ENCODE measurements at regions not wholly inside any gene's neighbourhood (a gene's known extent, or its start where the extent isn't known, plus 50 kb on each side); places are given as distances from the start of the nearest gene placed in this dataset.
"Not testable (repeated sequence)": the region's sequence is repeated elsewhere in the genome, so short reads cannot be mapped to it uniquely, and the experiment has no call there.

DNA sequence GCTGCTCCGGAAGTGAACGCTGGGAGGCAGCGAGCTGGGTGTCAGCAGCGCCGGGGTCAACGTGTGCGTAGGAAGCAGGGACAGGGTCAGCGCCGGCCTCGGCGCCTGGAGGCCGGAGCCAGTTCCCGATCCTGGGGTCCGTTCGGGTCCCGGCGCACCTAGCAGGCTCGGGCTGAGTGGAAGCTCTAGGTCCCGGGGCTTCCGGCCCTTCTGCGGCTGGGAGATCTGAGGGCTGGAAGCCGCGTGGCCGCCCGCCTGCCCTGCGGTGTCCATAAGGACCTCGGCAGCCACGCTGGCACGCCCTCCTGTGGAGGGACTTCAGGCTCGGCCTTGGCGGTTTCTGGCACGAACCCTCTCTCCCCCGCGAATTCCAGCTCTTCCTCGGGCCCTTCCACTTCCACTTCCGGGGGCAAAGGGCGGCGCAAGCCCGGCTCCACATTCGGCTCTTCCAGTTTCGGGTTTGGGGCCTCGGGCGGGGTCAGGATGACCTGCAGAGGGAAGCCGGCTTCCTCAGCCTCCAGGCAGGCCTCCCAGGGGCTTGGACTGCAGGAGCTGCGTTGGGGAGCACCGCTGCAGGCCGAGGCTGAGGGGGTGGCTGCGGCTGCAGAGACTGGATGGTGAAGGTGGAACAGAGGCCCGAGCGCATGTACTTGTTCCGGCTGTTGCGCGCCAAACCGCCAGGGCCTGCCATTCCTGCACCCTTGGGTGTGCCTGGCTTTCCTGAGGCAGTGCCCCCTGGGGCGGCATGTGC lies 146.2 kb downstream of the TMEM121 start:
- not testable (repeated sequence) for H3K4me1 ChIP-seq (ENCODE audit: control insufficient read depth, insufficient read depth, low read length, poor library complexity, severe bottlenecking); H3K36me3 ChIP-seq (ENCODE audit: control insufficient read depth, insufficient read depth, low read length); H3K27ac ChIP-seq (ENCODE audit: low read depth, low read length, severe bottlenecking); H3K4me3 ChIP-seq (ENCODE audit: extremely low read depth, insufficient read depth, low read length, poor library complexity, severe bottlenecking)
- H3K9me3 ChIP-seq (ENCODE audit: control insufficient read depth, low read length) = peaks cover 21% of the 10 kb centered on the region
- 71 to 97% methylated on average over 6 to 8 of the region's 55 CpGs for WGBS, 2 experiments (ENCODE audit: insufficient coverage in 2 of 2)

GRCh38 chr14:105675433-105675832 lies 149.1 kb downstream of the TMEM121 start:
- not testable (repeated sequence) for H3K36me3 ChIP-seq (ENCODE audit: control insufficient read depth, insufficient read depth, low read length); H3K27ac ChIP-seq (ENCODE audit: low read depth, low read length, severe bottlenecking); H3K4me3 ChIP-seq (ENCODE audit: extremely low read depth, insufficient read depth, low read length, poor library complexity, severe bottlenecking); H3K4me1 ChIP-seq (ENCODE audit: control insufficient read depth, insufficient read depth, low read length, poor library complexity, severe bottlenecking)
- WGBS, 2 experiments (ENCODE audit: insufficient coverage in 2 of 2) = 76 to 90% methylated on average over 3 to 5 of the region's 14 CpGs
- peaks cover 12% of the 10 kb centered on the region for H3K9me3 ChIP-seq (ENCODE audit: control insufficient read depth, low read length)

GRCh38 chr14:105675905-105676670 lies 149.7 kb downstream of the TMEM121 start:
- not testable (repeated sequence) for H3K27ac ChIP-seq (ENCODE audit: low read depth, low read length, severe bottlenecking); H3K36me3 ChIP-seq (ENCODE audit: control insufficient read depth, insufficient read depth, low read length); H3K4me3 ChIP-seq (ENCODE audit: extremely low read depth, insufficient read depth, low read length, poor library complexity, severe bottlenecking); H3K4me1 ChIP-seq (ENCODE audit: control insufficient read depth, insufficient read depth, low read length, poor library complexity, severe bottlenecking)
- 62 to 66% methylated on average over 6 to 11 of the region's 13 CpGs for WGBS, 2 experiments (ENCODE audit: insufficient coverage in 2 of 2)
- peaks cover 12% of the 10 kb centered on the region for H3K9me3 ChIP-seq (ENCODE audit: control insufficient read depth, low read length)

DNA sequence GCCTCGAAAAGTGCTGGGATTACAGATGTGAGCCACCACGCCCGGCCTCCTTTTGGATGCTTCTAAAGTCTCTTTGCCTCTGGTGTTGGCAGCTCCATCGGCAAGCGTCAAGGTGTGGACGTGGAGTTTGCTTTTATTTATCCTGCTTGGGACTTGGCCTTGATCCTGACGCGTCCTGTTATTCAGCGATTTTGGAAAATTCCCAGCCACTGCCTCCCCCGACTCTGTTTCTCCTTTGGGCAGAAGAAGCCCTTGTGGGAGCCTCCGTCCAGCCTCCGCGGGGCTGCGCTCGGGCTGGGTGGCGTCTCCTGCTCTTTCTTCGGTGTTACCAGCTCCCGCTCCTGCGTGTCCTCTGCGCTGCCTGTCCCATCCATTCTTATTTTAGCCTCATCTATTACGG lies 151.7 kb downstream of the TMEM121 start:
- 93% methylated on average over 9 to 12 of the region's 21 CpGs for WGBS, 2 experiments (ENCODE audit: insufficient coverage in 2 of 2)
- H3K4me3 ChIP-seq (ENCODE audit: extremely low read depth, insufficient read depth, low read length, poor library complexity, severe bottlenecking); H3K36me3 ChIP-seq (ENCODE audit: control insufficient read depth, insufficient read depth, low read length); H3K27ac ChIP-seq (ENCODE audit: low read depth, low read length, severe bottlenecking); H3K4me1 ChIP-seq (ENCODE audit: control insufficient read depth, insufficient read depth, low read length, poor library complexity, severe bottlenecking): not testable (repeated sequence)
- peaks cover 12% of the 10 kb centered on the region for H3K9me3 ChIP-seq (ENCODE audit: control insufficient read depth, low read length)

GRCh38 chr14:105678996-105679958 lies 152.9 kb downstream of the TMEM121 start:
- WGBS, 2 experiments (ENCODE audit: insufficient coverage in 2 of 2) = 80% methylated on average over 5 of the region's 54 CpGs; no CpG with 5 or more reads in 1 of the 2 experiments
- H3K27ac ChIP-seq (ENCODE audit: low read depth, low read length, severe bottlenecking); H3K4me3 ChIP-seq (ENCODE audit: extremely low read depth, insufficient read depth, low read length, poor library complexity, severe bottlenecking); H3K36me3 ChIP-seq (ENCODE audit: control insufficient read depth, insufficient read depth, low read length); H3K4me1 ChIP-seq (ENCODE audit: control insufficient read depth, insufficient read depth, low read length, poor library complexity, severe bottlenecking); H3K9me3 ChIP-seq (ENCODE audit: control insufficient read depth, low read length): not testable (repeated sequence)

- H3K4me3 ChIP-seq (ENCODE audit: extremely low read depth, insufficient read depth, low read length, poor library complexity, severe bottlenecking); H3K4me1 ChIP-seq (ENCODE audit: control insufficient read depth, insufficient read depth, low read length, poor library complexity, severe bottlenecking); H3K27ac ChIP-seq (ENCODE audit: low read depth, low read length, severe bottlenecking); H3K9me3 ChIP-seq (ENCODE audit: control insufficient read depth, low read length); H3K36me3 ChIP-seq (ENCODE audit: control insufficient read depth, insufficient read depth, low read length): not testable (repeated sequence)
- WGBS, 2 experiments (ENCODE audit: insufficient coverage in 2 of 2) = 71 to 90% methylated on average over 2 to 3 of the region's 51 CpGs
These were observed 153.8 kb downstream of the TMEM121 start for GRCh38 chr14:105679959-105680735.

GRCh38 chr14:105680736-105681098 lies 154.3 kb downstream of the TMEM121 start:
- WGBS, 2 experiments (ENCODE audit: insufficient coverage in 2 of 2) = no CpG with 5 or more reads among the region's 14 CpGs
- not testable (repeated sequence) for H3K4me3 ChIP-seq (ENCODE audit: extremely low read depth, insufficient read depth, low read length, poor library complexity, severe bottlenecking); H3K4me1 ChIP-seq (ENCODE audit: control insufficient read depth, insufficient read depth, low read length, poor library complexity, severe bottlenecking); H3K36me3 ChIP-seq (ENCODE audit: control insufficient read depth, insufficient read depth, low read length); H3K27ac ChIP-seq (ENCODE audit: low read depth, low read length, severe bottlenecking)
- peaks cover 10% of the 10 kb centered on the region for H3K9me3 ChIP-seq (ENCODE audit: control insufficient read depth, low read length)

GRCh38 chr14:105681606-105682185 lies 155.3 kb downstream of the TMEM121 start:
- not testable (repeated sequence) for H3K4me3 ChIP-seq (ENCODE audit: extremely low read depth, insufficient read depth, low read length, poor library complexity, severe bottlenecking); H3K4me1 ChIP-seq (ENCODE audit: control insufficient read depth, insufficient read depth, low read length, poor library complexity, severe bottlenecking); H3K36me3 ChIP-seq (ENCODE audit: control insufficient read depth, insufficient read depth, low read length); H3K27ac ChIP-seq (ENCODE audit: low read depth, low read length, severe bottlenecking); H3K9me3 ChIP-seq (ENCODE audit: control insufficient read depth, low read length)
- 80 to 100% methylated on average over 1 to 4 of the region's 26 CpGs for WGBS, 2 experiments (ENCODE audit: insufficient coverage in 2 of 2)

DNA sequence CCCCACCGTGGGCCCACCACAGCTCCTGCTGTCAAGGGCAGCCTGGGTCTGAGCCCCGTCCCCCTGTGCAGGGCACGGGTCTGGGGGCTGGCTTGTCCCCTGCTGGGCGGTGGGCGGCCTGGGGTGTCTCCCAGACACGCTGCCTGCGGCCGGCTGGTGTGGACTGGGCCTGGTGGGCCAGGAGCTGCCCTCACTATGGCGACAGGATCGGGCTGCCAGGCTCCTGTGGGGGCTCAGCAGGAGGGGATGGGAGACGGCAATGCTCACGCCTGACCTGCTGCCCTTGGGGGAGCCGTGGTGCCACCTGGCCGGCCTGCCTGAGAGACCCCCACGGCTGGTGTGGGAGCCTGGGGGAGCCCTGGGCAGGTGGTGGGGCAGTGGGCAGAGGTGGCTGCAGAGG lies 156.1 kb downstream of the TMEM121 start:
- not testable (repeated sequence) for H3K4me1 ChIP-seq (ENCODE audit: control insufficient read depth, insufficient read depth, low read length, poor library complexity, severe bottlenecking)
- WGBS, 2 experiments (ENCODE audit: insufficient coverage in 2 of 2) = no CpG with 5 or more reads among the region's 15 CpGs

More for the DNA sequence above, 156.1 kb downstream of the TMEM121 start:
- H3K4me3 ChIP-seq (ENCODE audit: extremely low read depth, insufficient read depth, low read length, poor library complexity, severe bottlenecking); H3K36me3 ChIP-seq (ENCODE audit: control insufficient read depth, insufficient read depth, low read length); H3K27ac ChIP-seq (ENCODE audit: low read depth, low read length, severe bottlenecking); H3K9me3 ChIP-seq (ENCODE audit: control insufficient read depth, low read length): not testable (repeated sequence)
